Activated CD4-positive, alpha-beta T cell treated with anti-CD3 and anti-CD28 coated beads, Interleukin-2, amount 10 ng/mL, durations not matched to agents 7 days and 5 days (primary cell): ENCODE measurements at regions not wholly inside any gene's neighbourhood (a gene's known extent, or its start where the extent isn't known, plus 50 kb on each side); places are given as distances from the start of the nearest gene placed in this dataset.
A peak's percentile ranks its signal among the peaks of the same experiment; 100 is the strongest.

Source experiments
- CTCF ChIA-PET: fragments of 350-600 bp; sonication (Branson Sonifier 250); formaldehyde crosslinking; loops from one replicate; lab custom pipeline; 2021; ENCODE audit warnings: antibody characterized with exemption; lab: Charles Lee
- POLR2A ChIA-PET: fragments of 350-600 bp; sonication (Branson Sonifier 250); formaldehyde crosslinking; loops from one replicate; lab custom pipeline; 2021; ENCODE audit warnings: antibody characterized with exemption; lab: Charles Lee
- DNase-seq: peaks from one replicate; pipeline ENCODE4 v3.0.0-alpha.2; 2020
- H3K27ac Mint-ChIP-seq: one replicate; pipeline ENCODE4 v1.8.0; 2021; ENCODE audit warnings: mild to moderate bottlenecking, moderate library complexity, mixed read lengths
- H3K27me3 Mint-ChIP-seq: one replicate; pipeline ENCODE4 v1.8.0; 2021; ENCODE audit warnings: mixed read lengths
- H3K36me3 Mint-ChIP-seq: one replicate; pipeline ENCODE4 v1.8.0; 2021; ENCODE audit warnings: low read depth, mixed read lengths
- H3K4me1 Mint-ChIP-seq: one replicate; pipeline ENCODE4 v1.8.0; 2021; ENCODE audit warnings: mixed read lengths
- H3K4me3 Mint-ChIP-seq: one replicate; pipeline ENCODE4 v1.8.0; 2021; ENCODE audit warnings: mild to moderate bottlenecking, moderate library complexity, mixed read lengths
- H3K9me3 Mint-ChIP-seq: one replicate; pipeline ENCODE4 v1.8.0; 2021; ENCODE audit warnings: mixed read lengths

GRCh38 chr10:3858051-3858845, 73.2 kb upstream of the KLF6 start:
- Mint-ChIP-seq H3K27me3 (no peaks in the 10 kb centered on the region), H3K36me3 (no peaks in the 10 kb centered on the region), H3K4me1 (peaks cover 3% of the 10 kb centered on the region), H3K27ac (no peak overlapping the region), H3K4me3 (no peak overlapping the region), H3K9me3 (no peaks in the 10 kb centered on the region)
- DNase-seq = no peak
- POLR2A ChIA-PET = no interaction called here
- CTCF ChIA-PET = interaction anchor here (0.6 to 2.5 kb wide), 3 partner anchors 8 to 378 kb away, joined by 3 to 9 read pairs (median 4); no protein-coding TSS in a partner anchor

- Mint-ChIP-seq H3K36me3 (no peaks in the 10 kb centered on the region), H3K4me1 (peaks cover 8% of the 10 kb centered on the region), H3K27ac (no peak overlapping the region), H3K4me3 (no peak overlapping the region), H3K27me3 (no peaks in the 10 kb centered on the region), H3K9me3 (no peaks in the 10 kb centered on the region)
- DNase-seq = no peak
- ChIA-PET CTCF (interaction anchor here (1.9 to 2.5 kb wide), 2 partner anchors 9 to 12 kb away, joined by 4 to 9 read pairs; no protein-coding TSS in a partner anchor), POLR2A (no interaction called here)
These were observed 72.3 kb upstream of the KLF6 start for GRCh38 chr10:3857318-3857717.

GRCh38 chr10:3856593-3856992, 71.6 kb upstream of the KLF6 start:
- H3K36me3 Mint-ChIP-seq = no peaks in the 10 kb centered on the region
- POLR2A ChIA-PET = no interaction called here
- CTCF ChIA-PET = interaction anchor here (1.7 to 2.5 kb wide), 3 partner anchors 10 to 22 kb away, joined by 3 to 9 read pairs (median 7); no protein-coding TSS in a partner anchor
- H3K4me3 Mint-ChIP-seq = no peak overlapping the region
- H3K9me3 Mint-ChIP-seq = no peaks in the 10 kb centered on the region
- H3K27me3 Mint-ChIP-seq = no peaks in the 10 kb centered on the region
- peaks cover 16% of the 10 kb centered on the region for H3K4me1 Mint-ChIP-seq
- no peak for DNase-seq
- no peak overlapping the region for H3K27ac Mint-ChIP-seq

GRCh38 chr10:3853547-3854303, 68.7 kb upstream of the KLF6 start:
- DNase-seq = no peak
- H3K27ac Mint-ChIP-seq = peak overlapping the region; percentile 42
- H3K4me3 Mint-ChIP-seq = no peak overlapping the region
- CTCF ChIA-PET = interaction anchor here (0.6 to 2.9 kb wide), 4 partner anchors 12 to 86 kb away, joined by 3 to 14 read pairs (median 4); no protein-coding TSS in a partner anchor
- peaks cover 7% of the 10 kb centered on the region for H3K9me3 Mint-ChIP-seq
- no peaks in the 10 kb centered on the region for H3K36me3 Mint-ChIP-seq
- no peaks in the 10 kb centered on the region for H3K27me3 Mint-ChIP-seq
- POLR2A ChIA-PET = no interaction called here
- peaks cover 33% of the 10 kb centered on the region for H3K4me1 Mint-ChIP-seq

- H3K36me3 Mint-ChIP-seq = no peaks in the 10 kb centered on the region
- peaks cover 33% of the 10 kb centered on the region for H3K4me1 Mint-ChIP-seq
- ChIA-PET POLR2A (interaction anchor here (1.2 to 1.4 kb wide), 2 partner anchors 42 to 68 kb away, joined by 4 to 6 read pairs; partner anchors contain the start of gene KLF6), CTCF (interaction anchor here (1.2 to 2.9 kb wide), 6 partner anchors 9 to 286 kb away, joined by 3 to 14 read pairs (median 4); no protein-coding TSS in a partner anchor)
- H3K4me3 Mint-ChIP-seq = no peak overlapping the region
- peaks cover 8% of the 10 kb centered on the region for H3K9me3 Mint-ChIP-seq
- H3K27ac Mint-ChIP-seq = no peak overlapping the region
- no peak for DNase-seq
- H3K27me3 Mint-ChIP-seq = no peaks in the 10 kb centered on the region
These were observed 68.0 kb upstream of the KLF6 start for GRCh38 chr10:3853016-3853415.

- DNase-seq = peak; percentile 62
- peaks cover 10% of the 10 kb centered on the region for H3K9me3 Mint-ChIP-seq
- H3K27me3 Mint-ChIP-seq = no peaks in the 10 kb centered on the region
- ChIA-PET POLR2A (interaction anchor here (1.0 to 1.4 kb wide), 3 partner anchors 42 to 77 kb away, joined by 3 to 6 read pairs (median 4); partner anchors contain the start of gene KLF6), CTCF (interaction anchor here (1.0 to 2.9 kb wide), 11 partner anchors 10 to 286 kb away, joined by 3 to 14 read pairs (median 3); no protein-coding TSS in a partner anchor)
- H3K4me1 Mint-ChIP-seq = peaks cover 33% of the 10 kb centered on the region
- H3K27ac Mint-ChIP-seq = peak overlapping the region; percentile 48
- no peak overlapping the region for H3K4me3 Mint-ChIP-seq
- no peaks in the 10 kb centered on the region for H3K36me3 Mint-ChIP-seq
These were observed 67.3 kb upstream of the KLF6 start for GRCh38 chr10:3852147-3852904.

- Mint-ChIP-seq H3K27ac (peak overlapping the region; percentile 48), H3K4me3 (no peak overlapping the region)
These were observed 66.3 kb upstream of the KLF6 start for GRCh38 chr10:3850999-3851937.

GRCh38 chr10:3848775-3849635, 64.0 kb upstream of the KLF6 start:
- Mint-ChIP-seq H3K4me3 (no peak overlapping the region), H3K4me1 (peaks cover 31% of the 10 kb centered on the region), H3K27ac (no peak overlapping the region), H3K9me3 (peaks cover 13% of the 10 kb centered on the region), H3K36me3 (no peaks in the 10 kb centered on the region), H3K27me3 (no peaks in the 10 kb centered on the region)
- ChIA-PET CTCF (interaction anchor here (0.6 to 2.1 kb wide), 2 partner anchors 20 to 453 kb away, joined by 3 to 5 read pairs; no protein-coding TSS in a partner anchor), POLR2A (no interaction called here)
- DNase-seq = no peak

More at GRCh38 chr10:3850999-3851937, 66.3 kb upstream of the KLF6 start:
- Mint-ChIP-seq H3K27me3 (no peaks in the 10 kb centered on the region), H3K36me3 (no peaks in the 10 kb centered on the region), H3K4me1 (peaks cover 33% of the 10 kb centered on the region), H3K9me3 (peaks cover 13% of the 10 kb centered on the region)
- CTCF ChIA-PET = interaction anchor here (0.8 to 2.9 kb wide), 10 partner anchors 11 to 83 kb away, joined by 3 to 14 read pairs (median 3); no protein-coding TSS in a partner anchor
- POLR2A ChIA-PET = interaction anchor here (0.6 to 1.4 kb wide), 3 partner anchors 15 to 44 kb away, joined by 3 to 6 read pairs (median 3); no protein-coding TSS in a partner anchor
- no peak for DNase-seq

GRCh38 chr10:3848005-3848774, 63.2 kb upstream of the KLF6 start:
- Mint-ChIP-seq H3K36me3 (peaks cover 4% of the 10 kb centered on the region), H3K4me3 (no peak overlapping the region), H3K27ac (no peak overlapping the region), H3K27me3 (no peaks in the 10 kb centered on the region), H3K4me1 (peaks cover 30% of the 10 kb centered on the region), H3K9me3 (peaks cover 13% of the 10 kb centered on the region)
- DNase-seq = no peak
- ChIA-PET POLR2A (no interaction called here), CTCF (interaction anchor here (0.8 to 2.1 kb wide), 3 partner anchors 11 to 34 kb away, joined by 3 to 5 read pairs (median 3); no protein-coding TSS in a partner anchor)

- no peaks in the 10 kb centered on the region for H3K27me3 Mint-ChIP-seq
- H3K4me1 Mint-ChIP-seq = peaks cover 19% of the 10 kb centered on the region
- peaks cover 5% of the 10 kb centered on the region for H3K36me3 Mint-ChIP-seq
- no peak overlapping the region for H3K27ac Mint-ChIP-seq
- H3K4me3 Mint-ChIP-seq = no peak overlapping the region
- peaks cover 16% of the 10 kb centered on the region for H3K9me3 Mint-ChIP-seq
- ChIA-PET POLR2A (no interaction called here), CTCF (interaction anchor here (1.5 kb wide), 1 partner anchor 10 kb away, joined by 3 read pairs; no protein-coding TSS in a partner anchor)
- DNase-seq = no peak
These were observed 61.7 kb upstream of the KLF6 start for GRCh38 chr10:3846736-3847135.
